GM19023 (cell line): ENCODE measurements at regions not wholly inside any gene's neighbourhood (a gene's known extent, or its start where the extent isn't known, plus 50 kb on each side); places are given as distances from the start of the nearest gene placed in this dataset.

Experiments used
- ATAC-seq: cut with Tn5 transposase; IDR thresholded peaks from one replicate; pipeline ENCODE4 v1.9.1; 2021; ENCODE audit warnings: mild to moderate bottlenecking, moderate library complexity; ENCODE audit not compliant: unreplicated experiment

GRCh38 chr12:17810399-17810798 is 279.6 kb downstream of the RERGL start:
- no peak for ATAC-seq

DNA sequence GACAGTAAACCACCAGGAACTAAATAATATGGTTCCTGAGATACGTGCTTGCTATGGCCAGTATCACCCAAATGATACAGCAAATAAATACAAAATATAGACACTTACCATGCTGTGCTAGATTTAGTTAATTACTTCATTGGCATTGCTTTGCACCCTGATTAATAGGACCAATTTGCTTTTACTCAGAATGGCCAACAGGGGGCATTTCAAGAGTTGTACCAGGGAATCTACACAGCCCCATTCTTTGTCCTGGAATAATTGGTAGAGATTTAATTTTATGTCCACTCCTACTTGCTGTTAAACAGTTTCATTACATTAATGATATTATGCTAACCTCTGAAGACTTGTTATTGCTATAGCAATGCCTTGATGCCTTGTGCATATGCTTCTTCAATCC is 280.8 kb downstream of the RERGL start:
- no peak for ATAC-seq

DNA sequence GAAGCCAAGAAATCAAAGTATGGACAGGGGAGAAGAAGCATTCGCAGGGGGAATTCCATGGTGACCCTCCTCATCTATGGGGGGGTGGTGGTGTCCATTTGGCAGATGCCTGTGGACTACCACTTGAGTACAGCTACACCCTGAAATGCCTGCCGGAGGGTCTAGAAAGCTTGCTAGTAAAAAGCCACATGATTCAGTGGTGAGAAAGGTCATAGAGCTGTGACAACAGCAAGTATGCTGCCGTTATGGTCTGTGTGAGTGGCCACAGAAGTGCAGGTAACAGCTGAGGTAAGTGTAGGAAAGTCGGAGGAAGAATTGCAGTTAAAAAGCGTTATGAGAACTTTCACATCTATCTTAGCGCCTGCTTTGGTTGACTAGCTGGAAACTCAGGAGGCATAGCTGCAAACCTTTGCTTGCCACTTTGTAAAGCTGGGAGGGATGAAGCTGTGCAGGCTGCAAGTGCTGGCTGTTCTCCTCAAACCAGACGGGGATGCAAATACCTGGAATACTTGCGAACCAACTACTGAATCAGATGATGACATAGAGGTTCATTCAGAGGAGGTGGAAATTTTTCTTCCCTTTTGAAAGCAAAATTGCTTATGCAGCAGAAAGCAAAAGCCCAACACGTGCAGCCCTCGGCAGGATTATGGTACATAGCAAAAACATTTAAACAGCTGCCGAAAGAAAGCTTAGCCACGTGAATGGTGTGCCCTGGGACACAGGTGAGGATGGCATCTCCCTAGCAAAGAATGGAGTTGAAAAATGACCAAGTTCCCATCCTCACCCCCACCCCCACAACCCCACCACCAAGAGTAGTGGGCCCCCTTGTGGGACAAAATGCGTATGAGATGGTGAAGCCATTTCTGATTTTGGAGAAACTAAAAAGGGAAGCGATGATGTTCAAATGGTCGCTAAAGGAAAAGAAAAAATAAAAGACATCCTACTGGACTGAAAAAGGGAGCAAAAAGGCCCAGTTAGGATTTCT is 287.0 kb downstream of the RERGL start:
- ATAC-seq = no peak

- no peak for ATAC-seq
These were observed 296.1 kb downstream of the RERGL start for GRCh38 chr12:17793854-17794253.

DNA sequence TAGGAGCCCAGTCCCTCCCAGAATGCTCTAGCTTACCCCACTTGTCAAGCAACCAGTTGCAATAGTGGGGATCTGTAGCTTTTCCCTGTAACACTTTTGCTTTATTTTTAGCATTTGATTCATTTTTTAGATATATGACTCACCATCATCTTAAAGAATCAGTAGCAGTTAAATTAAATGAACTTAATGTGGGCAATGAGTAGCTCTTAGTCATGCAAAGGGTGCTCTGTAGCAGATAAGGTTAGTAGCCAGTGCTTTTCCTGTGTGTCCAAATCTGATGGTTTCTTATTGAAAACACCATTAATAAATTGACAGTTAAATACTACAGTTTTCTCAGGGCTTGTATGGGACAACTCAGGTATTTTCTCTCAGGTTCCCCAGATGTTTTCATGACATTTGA is 311.8 kb downstream of the RERGL start:
- no peak for ATAC-seq

GRCh38 chr12:17763366-17763765 is 326.6 kb downstream of the RERGL start:
- no peak for ATAC-seq

DNA sequence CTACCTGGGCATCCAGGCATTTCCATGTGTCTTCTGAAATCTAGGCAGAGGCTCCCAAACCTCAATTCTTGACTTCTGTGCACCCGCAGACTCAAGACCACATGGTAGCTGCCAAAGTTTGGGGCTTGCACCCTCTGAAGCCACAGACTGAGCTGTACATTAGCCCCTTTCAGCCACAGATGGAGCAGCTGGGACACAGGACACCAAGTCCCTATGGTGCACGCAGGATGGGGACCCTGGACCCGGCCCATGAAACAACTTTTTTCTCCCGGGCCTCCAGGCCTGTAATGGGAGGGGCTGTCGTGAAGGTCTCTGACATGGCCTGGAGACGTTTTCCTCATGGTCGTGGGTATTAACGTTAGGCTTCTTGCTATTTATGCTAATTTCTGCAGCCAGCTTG is 330.0 kb downstream of the RERGL start:
- ATAC-seq = no peak
